ENCODE measurements at regions not wholly inside any gene's neighbourhood (a gene's known extent, or its start where the extent isn't known, plus 50 kb on each side); places are given as distances from the start of the nearest gene placed in this dataset.
A peak's percentile ranks its signal among the peaks of the same experiment; 100 is the strongest.

DNA sequence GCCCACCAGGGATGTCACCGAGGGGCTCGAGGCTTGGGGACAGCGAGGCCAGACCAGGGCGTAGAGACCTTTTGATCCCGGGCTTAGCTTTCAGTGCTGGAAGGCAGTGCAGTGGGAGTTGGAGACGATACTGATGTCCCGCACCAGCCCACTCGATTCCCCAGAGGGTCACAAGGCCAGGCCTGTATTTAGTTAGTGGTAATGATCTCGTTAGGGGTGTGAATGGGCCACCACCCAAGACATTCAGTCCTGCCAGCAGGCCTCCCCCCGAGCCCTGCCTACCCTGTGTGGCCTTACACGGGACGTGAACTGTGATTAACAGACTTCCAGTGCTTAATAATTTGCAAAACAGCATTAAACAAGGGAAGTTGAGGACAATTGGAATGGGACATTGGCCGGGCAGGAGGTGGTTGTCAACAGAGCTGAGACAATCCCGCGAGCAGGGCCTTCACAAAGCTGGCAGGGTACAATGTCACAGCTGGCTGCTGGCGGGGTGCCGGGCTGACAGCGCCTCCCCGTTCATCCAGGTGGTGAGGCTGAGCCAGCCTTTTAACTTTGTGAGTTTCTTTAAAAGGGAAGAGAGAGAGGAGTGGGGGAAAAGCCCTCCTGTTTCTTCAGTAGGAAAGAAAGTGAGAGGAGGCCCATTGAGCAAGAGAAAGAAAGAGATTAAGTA, 175.3 kb upstream of the RALGAPA2 start:
- no peak for DNase-seq (ENCODE audit: low read depth in 2 of 2)

- DNase-seq (ENCODE audit: low read depth in 2 of 2): no peak
These were observed 169.4 kb upstream of the RALGAPA2 start for GRCh38 chr20:20881808-20882207.

DNA sequence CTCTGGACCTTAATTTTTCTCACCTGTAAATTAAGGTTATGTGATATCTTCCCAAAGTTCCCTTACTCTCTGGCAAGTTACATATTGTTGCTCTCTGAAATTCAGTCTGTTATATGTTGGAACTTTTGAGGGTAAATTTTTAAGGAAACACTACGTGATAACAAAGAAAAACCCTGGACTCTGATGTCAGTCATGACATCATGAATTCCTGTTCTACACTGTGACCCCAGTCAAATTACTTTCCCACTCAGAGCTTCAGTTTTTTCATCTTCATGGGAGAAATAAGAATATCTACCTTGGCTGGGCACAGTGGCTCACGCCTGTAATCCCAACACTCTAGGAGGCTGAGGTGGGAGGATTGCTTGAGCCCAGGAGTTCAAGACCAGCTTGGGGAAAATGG, 164.6 kb upstream of the RALGAPA2 start:
- DNase-seq (ENCODE audit: low read depth in 2 of 2): no peak

DNA sequence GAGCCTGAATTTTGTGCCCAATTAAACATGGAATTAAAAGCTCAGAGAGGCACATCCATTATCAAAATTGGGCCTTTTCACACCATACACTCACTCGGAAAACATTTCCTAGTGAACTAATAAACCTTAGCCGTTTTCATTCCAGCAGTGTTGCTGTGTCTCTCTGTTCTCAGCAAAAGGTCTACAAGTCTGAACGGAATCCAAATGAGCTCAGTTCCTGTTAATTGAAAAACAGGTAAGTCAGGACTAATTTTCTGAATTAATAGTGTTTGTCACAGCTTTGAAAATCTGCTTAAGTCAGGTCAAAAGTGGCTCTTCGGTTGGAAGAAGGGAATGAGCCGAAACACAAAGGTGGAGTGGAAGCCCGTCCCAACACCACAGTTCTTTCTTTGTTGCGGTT, 163.3 kb upstream of the RALGAPA2 start:
- DNase-seq (ENCODE audit: low read depth in 2 of 2): no peak

GRCh38 chr20:20872428-20872827, 160.0 kb upstream of the RALGAPA2 start:
- no peak for DNase-seq (ENCODE audit: low read depth in 2 of 2)

GRCh38 chr20:20869161-20869775, 156.8 kb upstream of the RALGAPA2 start:
- DNase-seq (ENCODE audit: low read depth in 2 of 2): no peak

- DNase-seq (ENCODE audit: low read depth in 2 of 2): no peak
These were observed 152.1 kb upstream of the RALGAPA2 start for GRCh38 chr20:20864351-20865096.

DNA sequence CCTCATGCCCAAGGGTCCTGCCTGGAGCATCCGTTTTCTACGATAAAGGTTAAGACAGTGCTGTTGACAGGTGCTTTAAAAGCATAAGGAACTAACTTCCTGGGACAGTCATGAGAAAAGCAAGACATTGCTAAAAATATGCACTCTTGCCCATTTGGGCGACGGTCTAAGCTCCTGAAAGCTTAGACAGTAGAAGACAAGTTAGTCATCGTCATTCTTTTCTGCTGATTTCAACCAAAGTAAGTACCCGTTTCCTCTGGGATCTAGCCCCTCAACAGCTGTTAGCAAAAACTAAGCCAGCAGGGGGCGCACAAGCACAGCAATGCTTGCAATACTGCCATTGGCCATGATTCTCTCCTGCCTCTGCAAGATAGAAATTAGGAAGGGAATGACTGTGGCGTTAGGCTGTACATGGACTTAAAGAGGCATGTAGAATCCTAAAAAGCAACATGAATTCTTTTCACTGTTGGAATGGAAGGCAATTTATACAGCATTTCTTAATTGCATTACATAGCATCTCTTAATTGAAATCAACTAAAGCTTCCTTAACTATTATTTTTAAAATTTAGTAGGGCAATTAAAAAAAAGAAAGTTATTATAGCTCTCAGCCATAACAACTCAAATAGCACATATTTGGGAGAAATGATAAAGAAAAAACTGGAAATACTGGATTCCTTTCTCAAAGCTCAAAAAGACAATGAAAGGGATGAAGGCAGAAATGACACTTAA, 147.8 kb upstream of the RALGAPA2 start:
- peak; percentile 63 to 81 for DNase-seq (ENCODE audit: low read depth in 2 of 2)

DNA sequence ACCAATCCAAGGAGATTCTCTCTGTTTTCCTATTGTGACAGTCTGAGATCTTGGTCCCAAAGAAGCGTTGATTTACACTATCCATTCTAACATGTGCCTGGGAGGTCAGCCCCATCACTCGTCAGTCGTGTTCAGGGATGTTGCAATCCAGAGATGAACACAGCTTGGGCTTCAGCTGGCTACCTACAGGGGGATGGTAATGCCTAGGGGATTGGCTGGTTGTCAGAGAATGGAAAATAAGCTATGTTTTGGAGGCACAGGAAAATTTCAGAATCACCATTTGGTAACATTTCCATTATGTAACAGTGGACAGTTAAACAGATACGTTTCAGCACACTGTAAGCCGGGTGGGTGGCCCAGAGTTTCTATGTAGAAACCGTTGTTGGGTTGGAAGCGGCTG, 147.1 kb upstream of the RALGAPA2 start:
- DNase-seq (ENCODE audit: low read depth in 2 of 2): no peak

DNA sequence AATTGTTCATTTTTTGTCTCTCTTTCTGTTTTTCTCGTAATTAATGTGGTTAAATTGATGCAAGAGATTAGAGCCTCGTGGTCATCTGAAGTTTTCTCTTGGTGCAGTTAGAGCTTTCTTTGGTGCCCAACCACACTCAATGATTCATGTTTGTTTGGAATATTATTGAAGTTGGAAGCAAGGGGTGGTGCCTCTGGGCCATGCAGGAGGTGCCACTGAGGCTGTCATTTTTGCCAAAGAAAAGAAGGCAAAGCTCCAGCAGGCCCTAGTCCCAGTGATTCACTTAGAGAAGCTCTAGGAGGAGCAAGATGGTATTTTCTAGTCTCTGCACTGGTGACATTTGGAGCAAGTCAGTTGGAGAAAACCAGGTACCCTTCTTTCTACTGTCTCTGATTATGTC, 144.5 kb upstream of the RALGAPA2 start:
- no peak for DNase-seq (ENCODE audit: low read depth in 2 of 2)

DNA sequence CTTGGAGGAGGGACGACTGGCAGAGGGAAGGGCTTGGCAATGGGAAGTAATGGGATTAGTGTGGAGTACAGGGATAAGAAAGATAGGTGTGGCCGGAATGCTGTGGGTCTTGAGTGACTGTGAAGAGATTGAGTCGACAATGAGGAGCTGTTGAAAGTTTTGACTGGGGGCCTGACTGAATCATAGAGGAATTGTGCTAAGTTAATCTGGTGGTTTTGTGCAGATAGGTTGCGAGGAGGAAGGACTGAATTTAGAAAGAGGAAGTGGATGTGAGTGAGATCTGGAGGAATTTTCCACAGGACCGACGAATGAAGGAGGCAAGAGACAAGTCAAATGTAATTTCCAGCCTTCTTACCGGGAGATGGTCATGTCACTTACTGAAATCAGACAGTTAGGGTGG, 143.9 kb upstream of the RALGAPA2 start:
- no peak for DNase-seq (ENCODE audit: low read depth in 2 of 2)

DNA sequence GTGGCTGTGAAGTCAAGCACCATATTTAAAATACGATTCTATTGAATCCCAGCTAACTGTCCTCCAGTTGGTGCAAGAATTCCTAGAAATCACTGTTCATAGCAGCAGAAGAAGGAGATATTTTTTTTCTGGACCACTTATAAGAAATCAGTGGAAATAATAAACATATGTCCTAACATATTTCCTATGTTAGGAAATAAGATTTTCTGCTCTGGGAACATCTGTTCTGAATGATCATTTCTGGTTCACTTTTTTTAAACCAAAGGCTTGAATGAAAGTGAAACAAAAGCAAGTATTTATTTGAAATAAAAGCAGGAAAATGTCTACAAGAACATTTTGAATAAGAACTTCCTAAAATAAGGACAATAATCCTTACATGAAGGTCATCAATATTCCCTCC, 138.9 kb upstream of the RALGAPA2 start:
- no peak for DNase-seq (ENCODE audit: low read depth in 2 of 2)

DNA sequence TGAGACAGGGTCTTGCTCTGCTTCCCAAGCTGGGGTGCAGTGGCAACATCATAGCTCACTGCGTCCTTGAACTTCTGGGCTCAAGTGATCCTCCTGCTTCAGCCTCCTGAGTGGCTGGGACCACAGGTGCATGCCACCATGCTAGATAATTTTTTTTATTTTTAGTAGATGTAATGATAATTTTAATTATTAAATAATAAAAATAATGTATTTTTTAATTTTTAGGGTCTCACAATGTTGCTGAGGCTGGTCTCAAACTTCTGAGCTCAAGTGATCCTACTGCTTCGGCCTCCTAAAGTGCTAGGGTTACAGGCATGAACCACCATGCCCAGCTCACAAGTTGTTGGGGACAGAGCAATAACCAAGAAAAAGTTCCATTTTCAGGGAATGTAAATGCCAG, 138.0 kb upstream of the RALGAPA2 start:
- no peak for DNase-seq (ENCODE audit: low read depth in 2 of 2)

GRCh38 chr20:20849161-20849560, 136.7 kb upstream of the RALGAPA2 start:
- no peak for DNase-seq (ENCODE audit: low read depth in 2 of 2)

- no peak for DNase-seq (ENCODE audit: low read depth in 2 of 2)
These were observed 135.4 kb upstream of the RALGAPA2 start for GRCh38 chr20:20847814-20848213.

DNA sequence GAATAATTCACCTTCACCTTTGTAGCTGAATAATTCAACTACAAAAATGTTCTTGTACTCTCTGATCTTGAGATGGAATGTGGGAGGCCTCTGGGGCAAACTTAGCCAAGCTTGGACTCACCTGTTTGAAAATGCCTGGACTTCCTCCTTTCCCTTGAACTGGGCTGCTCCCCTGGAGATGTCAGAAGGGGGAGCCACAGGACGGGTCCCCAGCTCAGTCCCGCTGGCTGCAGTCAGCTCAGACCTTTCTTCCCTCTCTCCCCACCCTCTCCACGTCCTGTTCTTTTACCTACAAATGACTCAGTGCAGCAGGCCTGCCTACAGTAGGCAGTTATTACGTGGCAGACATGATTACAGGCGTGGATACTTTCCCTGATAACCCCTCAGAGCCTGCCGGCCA, 131.5 kb upstream of the RALGAPA2 start:
- DNase-seq (ENCODE audit: low read depth in 2 of 2): no peak

DNA sequence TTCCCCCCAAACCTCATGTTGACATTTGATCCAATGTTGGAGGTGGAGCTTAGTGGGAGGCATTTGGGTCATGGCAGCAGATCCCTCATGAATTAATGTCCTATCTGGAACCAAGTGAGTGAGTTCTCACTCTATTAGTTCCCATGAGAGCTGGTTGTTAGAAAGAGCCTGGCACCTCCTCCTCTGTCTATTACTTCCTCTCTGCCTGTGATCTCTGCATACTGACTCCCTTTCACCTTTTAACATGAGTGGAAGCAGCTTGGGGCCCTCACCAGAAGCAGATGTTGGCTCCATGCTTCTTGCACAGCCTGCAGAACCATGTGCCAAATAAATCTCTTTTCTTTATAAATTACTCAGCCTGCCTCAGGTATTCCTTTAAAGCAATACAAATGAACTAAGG, 127.3 kb upstream of the RALGAPA2 start:
- DNase-seq (ENCODE audit: low read depth in 2 of 2): no peak

- DNase-seq (ENCODE audit: low read depth in 2 of 2): no peak
These were observed 125.2 kb upstream of the RALGAPA2 start for GRCh38 chr20:20837574-20838021.

- DNase-seq (ENCODE audit: low read depth in 2 of 2): no peak
These were observed 124.4 kb upstream of the RALGAPA2 start for GRCh38 chr20:20836836-20837235.

DNA sequence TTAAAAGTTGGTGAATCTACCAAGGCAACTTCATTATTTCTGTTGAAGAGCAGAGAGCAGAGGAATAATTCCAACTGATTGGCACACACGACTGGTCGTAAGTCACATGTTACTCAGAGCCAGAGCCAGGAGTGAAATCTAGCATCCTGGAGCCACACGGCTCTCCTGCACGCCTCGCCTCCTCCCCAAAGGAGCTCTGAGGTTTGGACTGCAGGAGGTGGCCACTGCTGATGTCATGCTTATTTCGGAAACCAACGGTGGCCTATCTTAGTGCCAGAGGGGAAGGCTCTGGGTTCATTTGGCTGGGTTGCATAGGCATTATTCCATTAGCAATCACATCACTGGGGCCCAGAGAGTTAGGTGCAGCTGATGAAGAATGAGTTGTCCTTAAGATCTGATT, 123.5 kb upstream of the RALGAPA2 start:
- DNase-seq (ENCODE audit: low read depth in 2 of 2): no peak

GRCh38 chr20:20834008-20834407, 121.6 kb upstream of the RALGAPA2 start:
- no peak for DNase-seq (ENCODE audit: low read depth in 2 of 2)

- DNase-seq (ENCODE audit: low read depth in 2 of 2): no peak
These were observed 120.3 kb upstream of the RALGAPA2 start for GRCh38 chr20:20832715-20833114.
